IMR-90 (cell line): ENCODE measurements at regions not wholly inside any gene's neighbourhood (a gene's known extent, or its start where the extent isn't known, plus 50 kb on each side); places are given as distances from the start of the nearest gene placed in this dataset.

Experiments used
- ATAC-seq: fragments of 200-7000 bp; cut with Tn5 transposase; 2 replicates; pipeline ENCODE4 v1.9.1; 2020; ENCODE audit warnings: low read depth, mild to moderate bottlenecking, moderate library complexity
- BruUV-seq: library from RNA; stranded (reverse); fragments of 400-500 nt; replicated peaks from 2 replicates; lab custom pipeline; 2021; lab: Mats Ljungman, UMichigan
- CTCF ChIA-PET: fragments of 300-600 bp; formaldehyde crosslinking; extraction: SDS; loops from one replicate; lab custom pipeline; 2021; ENCODE audit warnings: antibody characterized with exemption; lab: Yijun Ruan, JAX
- POLR2A ChIA-PET: fragments of 300-600 bp; sonication (Branson Sonifier 250); formaldehyde crosslinking; loops from one replicate; lab custom pipeline; 2022; ENCODE audit warnings: antibody characterized with exemption; ENCODE audit not compliant: unreplicated experiment; lab: Charles Lee
- DNase-seq: peaks from one replicate; pipeline ENCODE4 v3.0.0; 2013
- H2AFZ ChIP-seq: replicated peaks from 2 replicates; pipeline ENCODE3; 2013; ENCODE audit warnings: low read length, mild to moderate bottlenecking; ENCODE audit not compliant: poor library complexity
- H2AK5ac ChIP-seq: 2 replicates; pipeline ENCODE4 v1.6.1; 2013; ENCODE audit warnings: low read depth, low read length, inconsistent platforms
- H2AK9ac ChIP-seq: replicated peaks from 2 replicates; pipeline ENCODE3; 2013; ENCODE audit warnings: mild to moderate bottlenecking, low read depth, low read length, moderate library complexity; ENCODE audit not compliant: poor library complexity
- H2BK120ac ChIP-seq: 2 replicates; pipeline ENCODE4 v1.6.1; 2013; ENCODE audit warnings: low read depth, low read length, inconsistent platforms
- H2BK15ac ChIP-seq: 3 replicates; pipeline ENCODE4 v1.6.1; 2013; ENCODE audit warnings: low read depth, low read length, inconsistent platforms
- H2BK20ac ChIP-seq: 2 replicates; pipeline ENCODE4 v1.6.1; 2013; ENCODE audit warnings: low read depth, mild to moderate bottlenecking, inconsistent platforms, low read length, moderate library complexity
- H2BK5ac ChIP-seq: 2 replicates; pipeline ENCODE4 v1.6.1; 2013; ENCODE audit warnings: mild to moderate bottlenecking, low read depth, low read length, inconsistent platforms; ENCODE audit not compliant: poor library complexity, severe bottlenecking
- H3K14ac ChIP-seq: replicated peaks from 2 replicates; pipeline ENCODE4 v1.6.1; 2013; ENCODE audit warnings: low read depth, low read length, inconsistent platforms
- H3K18ac ChIP-seq: 2 replicates; pipeline ENCODE4 v1.6.1; 2013; ENCODE audit warnings: low read depth, low read length, control low read depth
- H3K23ac ChIP-seq: 2 replicates; pipeline ENCODE4 v1.6.1; 2013; ENCODE audit warnings: low read depth, low read length, inconsistent platforms
- H3K27ac ChIP-seq: 2 replicates; pipeline ENCODE4 v1.5.1; 2013; ENCODE audit warnings: mild to moderate bottlenecking, control low read depth, low read length; ENCODE audit not compliant: insufficient read depth
- H3K27me3 ChIP-seq: 2 replicates; pipeline ENCODE4 v1.6.1; 2013; ENCODE audit warnings: low read length; ENCODE audit not compliant: control insufficient read depth, insufficient read depth
- H3K36me3 ChIP-seq: 2 replicates; pipeline ENCODE4 v1.6.1; 2013; ENCODE audit warnings: low read length, mixed read lengths; ENCODE audit not compliant: control insufficient read depth, insufficient read depth
- H3K4ac ChIP-seq: 2 replicates; pipeline ENCODE4 v1.6.1; 2013; ENCODE audit warnings: low read depth, low read length, inconsistent platforms
- H3K4me1 ChIP-seq: 2 replicates; pipeline ENCODE4 v1.6.1; 2013; ENCODE audit warnings: low read length, mixed read lengths; ENCODE audit not compliant: control insufficient read depth, insufficient read depth
- H3K4me2 ChIP-seq: 2 replicates; pipeline ENCODE4 v1.6.1; 2013; ENCODE audit warnings: low read depth, mild to moderate bottlenecking, control low read depth, low read length, moderate library complexity
- H3K4me3 ChIP-seq: 2 replicates; pipeline ENCODE4 v1.5.1; 2013; ENCODE audit warnings: low read depth, mild to moderate bottlenecking, control low read depth, low read length, moderate library complexity; ENCODE audit not compliant: insufficient read depth
- H3K56ac ChIP-seq: 2 replicates; pipeline ENCODE4 v1.6.1; 2013; ENCODE audit warnings: low read length, inconsistent platforms; ENCODE audit not compliant: insufficient read depth; ENCODE audit errors: extremely low read depth
- H3K79me1 ChIP-seq, 2 experiments: 2 replicates each; pipeline ENCODE4 v1.6.1; 2013; ENCODE audit warnings: low read length in 2 of 2, inconsistent platforms in 1 of 2, low read depth in 1 of 2
- H3K9ac ChIP-seq: 2 replicates; pipeline ENCODE4 v1.6.1; 2013; ENCODE audit warnings: low read depth, low read length, control low read depth
- H3K9me1 ChIP-seq: 2 replicates; pipeline ENCODE4 v1.6.1; 2013; ENCODE audit warnings: low read length, inconsistent platforms; ENCODE audit not compliant: insufficient read depth
- H3K9me3 ChIP-seq: 2 replicates; pipeline ENCODE4 v1.6.1; 2013; ENCODE audit warnings: low read length; ENCODE audit not compliant: control insufficient read depth, insufficient read depth
- H4K20me1 ChIP-seq: 2 replicates; pipeline ENCODE4 v1.6.1; 2013; ENCODE audit warnings: low read length, inconsistent platforms; ENCODE audit not compliant: insufficient read depth
- H4K5ac ChIP-seq: 2 replicates; pipeline ENCODE4 v1.6.1; 2013; ENCODE audit warnings: mild to moderate bottlenecking, low read depth, low read length, control low read depth
- H4K8ac ChIP-seq, 2 experiments: 2 replicates each; pipeline ENCODE4 v1.6.1; 2013; ENCODE audit warnings: low read depth in 2 of 2, low read length in 2 of 2, control low read depth in 1 of 2, inconsistent platforms in 1 of 2
- H4K91ac ChIP-seq: 2 replicates; pipeline ENCODE4 v1.6.1; 2013; ENCODE audit warnings: low read depth, low read length, inconsistent platforms; ENCODE audit not compliant: insufficient read depth
- MAFK ChIP-seq: IDR thresholded peaks from 2 replicates; pipeline ENCODE4 v1.6.1; 2012; ENCODE audit warnings: low read depth, low read length, improper control_type of control experiment
- MAZ ChIP-seq: IDR thresholded peaks from 2 replicates; pipeline ENCODE4 v1.6.1; 2012; ENCODE audit warnings: low read depth, mild to moderate bottlenecking, low read length, improper control_type of control experiment, moderate library complexity, borderline replicate concordance
- NFE2L2 ChIP-seq: fragments of 150-350 bp; IDR thresholded peaks from 2 replicates; pipeline ENCODE4 v1.6.1; 2016; ENCODE audit warnings: low read depth, mild to moderate bottlenecking, low read length
- SMC3 ChIP-seq: fragments of 150-350 bp; IDR thresholded peaks from 2 replicates; pipeline ENCODE4 v1.6.1; 2016; ENCODE audit warnings: low read depth, mild to moderate bottlenecking, antibody characterized with exemption, low read length, moderate library complexity
- WGBS, 2 experiments: methylation state at CpG; one replicate each; pipeline versions ENCODE4 v1.1.5 to v1.1.7; 2013; ENCODE audit warnings: missing lambda C conversion rate in 2 of 2; ENCODE audit not compliant: insufficient read length in 1 of 2; ENCODE audit errors: extremely low coverage in 2 of 2; 5-methylcytosine and 5-hydroxymethylcytosine counted together
- dilution Hi-C: fragments of 300-500 bp; cut with HindIII; formaldehyde crosslinking; loops from one replicate; pipeline ENCODE4 v1.14.3; 2018; ENCODE audit warnings: low sequenced_read_pairs; ENCODE audit not compliant: unreplicated experiment
- in situ Hi-C: fragments of 300-500 bp; cut with MboI; formaldehyde crosslinking; loops from 3 replicates; pipeline ENCODE4 v1.14.3; 2019; ENCODE audit warnings: low sequenced_read_pairs, inconsistent platforms, mixed read lengths
- intact Hi-C: fragments of 100-400 bp; cut with micrococcal nuclease; formaldehyde crosslinking; loops from 2 replicates; pipeline ENCODE4 v1.10.0; 2022

GRCh38 chr2:16958266-16958665, 292.6 kb upstream of the CYRIA start:
- Histone ChIP-seq H3K9me1 (no peaks in the 10 kb centered on the region), H3K4me1 (no peaks in the 10 kb centered on the region), H4K91ac (no peak overlapping the region), H3K79me1 (no peaks in the 10 kb centered on the region), H2AK5ac (no peak overlapping the region), H2BK120ac (no peak overlapping the region), H3K18ac (no peak overlapping the region), H3K56ac (no peak overlapping the region), H3K4me2 (no peak overlapping the region), H2AFZ (no peak overlapping the region), H3K9ac (no peak overlapping the region), H3K4me3 (no peak overlapping the region), H3K27me3 (no peaks in the 10 kb centered on the region), H3K4ac (no peak overlapping the region), H2BK20ac (no peak overlapping the region), H3K9me3 (0 out of 2 replicates have a peak, but pooled peaks cover 2% of the 10 kb centered on the region), H3K14ac (no peak overlapping the region), H3K27ac (no peak overlapping the region), H4K5ac (no peak overlapping the region), H4K8ac (no peak overlapping the region), H2AK9ac (no peak overlapping the region), H2BK15ac (no peak overlapping the region), H3K36me3 (no peaks in the 10 kb centered on the region), H3K23ac (no peak overlapping the region), H4K20me1 (no peaks in the 10 kb centered on the region), H2BK5ac (no peak overlapping the region)
- no CpG with 5 or more reads among the region's 4 CpGs for WGBS, 2 experiments
- ChIA-PET POLR2A (no interaction called here), CTCF (no interaction called here)
- ATAC-seq (no peak), DNase-seq (no peak)
- in situ Hi-C loops = no loop called here
- TF ChIP-seq NFE2L2 (no peak), MAZ (no peak), SMC3 (no peak), MAFK (no peak)
- no TSS peak for BruUV-seq
- dilution Hi-C loops = no loop called here
- intact Hi-C loops = no loop called here
